ENCODE measurements at regions not wholly inside any gene's neighbourhood (a gene's known extent, or its start where the extent isn't known, plus 50 kb on each side); places are given as distances from the start of the nearest gene placed in this dataset.

GRCh38 chr21:28804089-28804670 lies 188.5 kb downstream of the LTN1 start:
- no peak for TF ChIP-seq CREB1 (IDR thresholded peaks at IDR 0.05; ENCODE audit: low read depth)
- TF ChIP-seq MAX (IDR thresholded peaks at IDR 0.05), result no peak

- TF ChIP-seq FOXM1 (IDR thresholded peaks at IDR 0.05; ENCODE audit: borderline replicate concordance, low read depth) (no peak), EP300 (IDR thresholded peaks at IDR 0.05; ENCODE audit: borderline replicate concordance) (no peak), NFIC (IDR thresholded peaks at IDR 0.05) (no peak), CREB1 (IDR thresholded peaks at IDR 0.05; ENCODE audit: low read depth) (no peak), TAF1 (IDR thresholded peaks at IDR 0.05; ENCODE audit: low read depth) (no peak), USF1 (IDR thresholded peaks at IDR 0.05) (no peak), TCF12 (IDR thresholded peaks at IDR 0.05; ENCODE audit: low read depth) (no peak), EGR1 (IDR thresholded peaks at IDR 0.05) (no peak)
These were observed 190.8 kb downstream of the LTN1 start for GRCh38 chr21:28801906-28802305.

- no peak for TF ChIP-seq NFIC (IDR thresholded peaks at IDR 0.05)
These were observed 192.8 kb downstream of the LTN1 start for GRCh38 chr21:28799926-28800325.

- no peak for TF ChIP-seq RAD21 (IDR thresholded peaks at IDR 0.05; ENCODE audit: low read depth)
- TF ChIP-seq EP300 (IDR thresholded peaks at IDR 0.05; ENCODE audit: borderline replicate concordance), result no peak
- TF ChIP-seq TAF1 (IDR thresholded peaks at IDR 0.05; ENCODE audit: low read depth), result no peak
- no peak for TF ChIP-seq EGR1 (IDR thresholded peaks at IDR 0.05)
- no peak for TF ChIP-seq MAX (IDR thresholded peaks at IDR 0.05)
- TF ChIP-seq USF1 (IDR thresholded peaks at IDR 0.05), result no peak
These were observed 193.9 kb downstream of the LTN1 start for GRCh38 chr21:28798798-28799197.

GRCh38 chr21:28795251-28795650 lies 197.4 kb downstream of the LTN1 start:
- TF ChIP-seq CREB1 (IDR thresholded peaks at IDR 0.05; ENCODE audit: low read depth), result no peak
- no peak for TF ChIP-seq YY1 (IDR thresholded peaks at IDR 0.05; ENCODE audit: low read depth)
- no peak for TF ChIP-seq NFIC (IDR thresholded peaks at IDR 0.05)
- no peak for TF ChIP-seq TAF1 (IDR thresholded peaks at IDR 0.05; ENCODE audit: low read depth)
- no peak for TF ChIP-seq EGR1 (IDR thresholded peaks at IDR 0.05)
- no peak for TF ChIP-seq MAX (IDR thresholded peaks at IDR 0.05)
- TF ChIP-seq USF1 (IDR thresholded peaks at IDR 0.05), result no peak
- TF ChIP-seq EP300 (IDR thresholded peaks at IDR 0.05; ENCODE audit: borderline replicate concordance), result no peak
- TF ChIP-seq RAD21 (IDR thresholded peaks at IDR 0.05; ENCODE audit: low read depth), result no peak
- TF ChIP-seq ZBTB7A (IDR thresholded peaks at IDR 0.05; ENCODE audit: low read depth), result no peak
- no peak for TF ChIP-seq TEAD4 (IDR thresholded peaks at IDR 0.05)
- TF ChIP-seq FOXM1 (IDR thresholded peaks at IDR 0.05; ENCODE audit: borderline replicate concordance, low read depth), result no peak
- TF ChIP-seq TCF12 (IDR thresholded peaks at IDR 0.05; ENCODE audit: low read depth), result no peak
- no peak for TF ChIP-seq CEBPB (IDR thresholded peaks at IDR 0.05)
- TF ChIP-seq REST (IDR thresholded peaks at IDR 0.05; ENCODE audit: low read depth), result no peak

GRCh38 chr21:28794371-28794851 lies 198.3 kb downstream of the LTN1 start:
- TF ChIP-seq NFIC (IDR thresholded peaks at IDR 0.05), result no peak
- no peak for TF ChIP-seq EP300 (IDR thresholded peaks at IDR 0.05; ENCODE audit: borderline replicate concordance)
- TF ChIP-seq RAD21 (IDR thresholded peaks at IDR 0.05; ENCODE audit: low read depth), result no peak
- no peak for TF ChIP-seq CREB1 (IDR thresholded peaks at IDR 0.05; ENCODE audit: low read depth)
- TF ChIP-seq TEAD4 (IDR thresholded peaks at IDR 0.05), result no peak
- TF ChIP-seq YY1 (IDR thresholded peaks at IDR 0.05; ENCODE audit: low read depth), result no peak
- no peak for TF ChIP-seq TCF12 (IDR thresholded peaks at IDR 0.05; ENCODE audit: low read depth)
- TF ChIP-seq EGR1 (IDR thresholded peaks at IDR 0.05), result no peak

- TF ChIP-seq RAD21 (IDR thresholded peaks at IDR 0.05; ENCODE audit: low read depth) (peak; percentile 27; the same call in 1 of the 2 replicates), TEAD4 (IDR thresholded peaks at IDR 0.05) (no peak)
These were observed 199.6 kb downstream of the LTN1 start for GRCh38 chr21:28793043-28793442.

Data from Ishikawa (cell line).